Transverse colon (tissue), 4 donors: ENCODE measurements at regions not wholly inside any gene's neighbourhood (a gene's known extent, or its start where the extent isn't known, plus 50 kb on each side); places are given as distances from the start of the nearest gene placed in this dataset.

Experiments used
- EP300 ChIP-seq: sonication (generic); formaldehyde crosslinking; IDR thresholded peaks from one replicate; pipeline ENCODE4 v1.6.1; 2017; ENCODE audit warnings: antibody characterized with exemption, low read depth
- POLR2A ChIP-seq: fragments of 450-650 bp; IDR thresholded peaks from one replicate; pipeline ENCODE4 v1.6.1; 2016; ENCODE audit warnings: antibody characterized with exemption, mild to moderate bottlenecking, moderate library complexity
- POLR2AphosphoS5 ChIP-seq, 3 donors: sonication (generic); formaldehyde crosslinking; IDR thresholded peaks; one replicate each; pipeline ENCODE4 v1.6.1; 2016; ENCODE audit warnings: antibody characterized with exemption in 3 of 3
- TF ChIP-seq, protein P1 (sequence below), 5 experiments: fragments of 200-600 bp in 3 of 5; fragments of 450-650 bp in 2 of 5; sonication (generic) in 3 of 5; IDR thresholded peaks; 1 replicate in 2 of 5; 2 replicates in 3 of 5; pipeline ENCODE4 v1.5.1; 2016 to 2017; ENCODE audit warnings: antibody characterized with exemption in 5 of 5, inconsistent platforms in 3 of 5, mild to moderate bottlenecking in 2 of 5, moderate library complexity in 1 of 5

DNA sequence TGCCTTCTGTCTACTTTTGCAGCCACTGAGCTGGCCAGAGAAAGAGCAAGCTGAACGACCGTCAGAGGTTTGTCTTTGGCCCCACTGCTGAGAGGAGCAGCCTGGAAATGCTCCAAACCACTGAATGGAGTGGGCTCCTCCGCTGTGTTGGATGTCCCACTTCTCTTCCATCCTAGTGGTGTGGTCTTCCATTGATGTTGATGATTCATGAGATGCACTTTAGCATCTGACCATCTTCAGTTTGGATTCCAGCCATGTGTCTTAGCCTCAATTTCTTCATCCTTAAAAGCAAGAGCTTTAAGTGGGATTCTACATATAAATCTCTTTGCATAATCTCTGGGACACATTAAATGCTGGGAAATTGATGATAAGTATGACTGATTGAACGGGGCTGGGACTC, 276.9 kb downstream of the SIPA1L2 start:
- TF ChIP-seq, protein P1, sequence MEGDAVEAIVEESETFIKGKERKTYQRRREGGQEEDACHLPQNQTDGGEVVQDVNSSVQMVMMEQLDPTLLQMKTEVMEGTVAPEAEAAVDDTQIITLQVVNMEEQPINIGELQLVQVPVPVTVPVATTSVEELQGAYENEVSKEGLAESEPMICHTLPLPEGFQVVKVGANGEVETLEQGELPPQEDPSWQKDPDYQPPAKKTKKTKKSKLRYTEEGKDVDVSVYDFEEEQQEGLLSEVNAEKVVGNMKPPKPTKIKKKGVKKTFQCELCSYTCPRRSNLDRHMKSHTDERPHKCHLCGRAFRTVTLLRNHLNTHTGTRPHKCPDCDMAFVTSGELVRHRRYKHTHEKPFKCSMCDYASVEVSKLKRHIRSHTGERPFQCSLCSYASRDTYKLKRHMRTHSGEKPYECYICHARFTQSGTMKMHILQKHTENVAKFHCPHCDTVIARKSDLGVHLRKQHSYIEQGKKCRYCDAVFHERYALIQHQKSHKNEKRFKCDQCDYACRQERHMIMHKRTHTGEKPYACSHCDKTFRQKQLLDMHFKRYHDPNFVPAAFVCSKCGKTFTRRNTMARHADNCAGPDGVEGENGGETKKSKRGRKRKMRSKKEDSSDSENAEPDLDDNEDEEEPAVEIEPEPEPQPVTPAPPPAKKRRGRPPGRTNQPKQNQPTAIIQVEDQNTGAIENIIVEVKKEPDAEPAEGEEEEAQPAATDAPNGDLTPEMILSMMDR (IDR thresholded peaks at IDR 0.05), result no peak
- TF ChIP-seq EP300 (no peak), POLR2A (no peak), POLR2AphosphoS5 (IDR thresholded peaks at IDR 0.05) (no peak)
